ENCODE measurements at regions not wholly inside any gene's neighbourhood (a gene's known extent, or its start where the extent isn't known, plus 50 kb on each side); places are given as distances from the start of the nearest gene placed in this dataset.

DNA sequence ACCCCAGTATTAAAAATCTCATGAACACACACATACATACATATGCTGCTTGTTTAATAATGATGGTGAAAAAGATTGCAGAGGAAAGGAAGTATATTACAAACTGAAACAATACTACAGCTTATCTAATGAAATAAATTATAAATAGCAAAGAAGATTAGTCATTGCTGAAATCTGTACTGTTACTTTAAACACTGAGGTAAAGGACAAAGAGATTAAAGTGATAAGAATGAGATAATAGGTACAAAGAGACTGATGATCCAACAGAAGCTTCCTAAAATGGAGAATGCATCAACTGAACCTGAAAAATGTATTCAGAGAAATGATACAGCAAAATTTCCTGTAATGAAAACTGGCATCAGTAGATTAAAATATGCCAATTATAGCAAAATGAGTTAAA is 91.5 kb upstream of the KCND2 start:
- no peak for TF ChIP-seq EP300 (conservative IDR thresholded peaks at IDR 0.05; ENCODE audit: poor library complexity, severe bottlenecking)
- TF ChIP-seq TAF1 (IDR thresholded peaks at IDR 0.05; ENCODE audit: low read depth) = no peak
- TF ChIP-seq, protein P1, sequence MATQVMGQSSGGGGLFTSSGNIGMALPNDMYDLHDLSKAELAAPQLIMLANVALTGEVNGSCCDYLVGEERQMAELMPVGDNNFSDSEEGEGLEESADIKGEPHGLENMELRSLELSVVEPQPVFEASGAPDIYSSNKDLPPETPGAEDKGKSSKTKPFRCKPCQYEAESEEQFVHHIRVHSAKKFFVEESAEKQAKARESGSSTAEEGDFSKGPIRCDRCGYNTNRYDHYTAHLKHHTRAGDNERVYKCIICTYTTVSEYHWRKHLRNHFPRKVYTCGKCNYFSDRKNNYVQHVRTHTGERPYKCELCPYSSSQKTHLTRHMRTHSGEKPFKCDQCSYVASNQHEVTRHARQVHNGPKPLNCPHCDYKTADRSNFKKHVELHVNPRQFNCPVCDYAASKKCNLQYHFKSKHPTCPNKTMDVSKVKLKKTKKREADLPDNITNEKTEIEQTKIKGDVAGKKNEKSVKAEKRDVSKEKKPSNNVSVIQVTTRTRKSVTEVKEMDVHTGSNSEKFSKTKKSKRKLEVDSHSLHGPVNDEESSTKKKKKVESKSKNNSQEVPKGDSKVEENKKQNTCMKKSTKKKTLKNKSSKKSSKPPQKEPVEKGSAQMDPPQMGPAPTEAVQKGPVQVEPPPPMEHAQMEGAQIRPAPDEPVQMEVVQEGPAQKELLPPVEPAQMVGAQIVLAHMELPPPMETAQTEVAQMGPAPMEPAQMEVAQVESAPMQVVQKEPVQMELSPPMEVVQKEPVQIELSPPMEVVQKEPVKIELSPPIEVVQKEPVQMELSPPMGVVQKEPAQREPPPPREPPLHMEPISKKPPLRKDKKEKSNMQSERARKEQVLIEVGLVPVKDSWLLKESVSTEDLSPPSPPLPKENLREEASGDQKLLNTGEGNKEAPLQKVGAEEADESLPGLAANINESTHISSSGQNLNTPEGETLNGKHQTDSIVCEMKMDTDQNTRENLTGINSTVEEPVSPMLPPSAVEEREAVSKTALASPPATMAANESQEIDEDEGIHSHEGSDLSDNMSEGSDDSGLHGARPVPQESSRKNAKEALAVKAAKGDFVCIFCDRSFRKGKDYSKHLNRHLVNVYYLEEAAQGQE (IDR thresholded peaks at IDR 0.05; ENCODE audit: borderline replicate concordance) = no peak
- TF ChIP-seq, protein P2, sequence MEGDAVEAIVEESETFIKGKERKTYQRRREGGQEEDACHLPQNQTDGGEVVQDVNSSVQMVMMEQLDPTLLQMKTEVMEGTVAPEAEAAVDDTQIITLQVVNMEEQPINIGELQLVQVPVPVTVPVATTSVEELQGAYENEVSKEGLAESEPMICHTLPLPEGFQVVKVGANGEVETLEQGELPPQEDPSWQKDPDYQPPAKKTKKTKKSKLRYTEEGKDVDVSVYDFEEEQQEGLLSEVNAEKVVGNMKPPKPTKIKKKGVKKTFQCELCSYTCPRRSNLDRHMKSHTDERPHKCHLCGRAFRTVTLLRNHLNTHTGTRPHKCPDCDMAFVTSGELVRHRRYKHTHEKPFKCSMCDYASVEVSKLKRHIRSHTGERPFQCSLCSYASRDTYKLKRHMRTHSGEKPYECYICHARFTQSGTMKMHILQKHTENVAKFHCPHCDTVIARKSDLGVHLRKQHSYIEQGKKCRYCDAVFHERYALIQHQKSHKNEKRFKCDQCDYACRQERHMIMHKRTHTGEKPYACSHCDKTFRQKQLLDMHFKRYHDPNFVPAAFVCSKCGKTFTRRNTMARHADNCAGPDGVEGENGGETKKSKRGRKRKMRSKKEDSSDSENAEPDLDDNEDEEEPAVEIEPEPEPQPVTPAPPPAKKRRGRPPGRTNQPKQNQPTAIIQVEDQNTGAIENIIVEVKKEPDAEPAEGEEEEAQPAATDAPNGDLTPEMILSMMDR (IDR thresholded peaks at IDR 0.05; ENCODE audit: poor library complexity, severe bottlenecking) = no peak
- no peak for TF ChIP-seq MXI1 (conservative IDR thresholded peaks at IDR 0.05; ENCODE audit: poor library complexity, severe bottlenecking)
- Histone ChIP-seq H2AFZ (ENCODE audit: low read depth, low read length) (no peak overlapping the region), H3K9ac (ENCODE audit: low read length) (no peak overlapping the region), H3K79me2 (replicated peaks; ENCODE audit: insufficient read depth, low read length) (no peaks in the 10 kb centered on the region), H3K4me2 (ENCODE audit: low read length) (no peak overlapping the region), H3K27ac (ENCODE audit: low read length) (no peak overlapping the region), H3F3A (ENCODE audit: insufficient read depth, low read length, poor library complexity, severe bottlenecking) (no peaks in the 10 kb centered on the region), H3K9me2 (ENCODE audit: insufficient read depth, low read length) (no peaks in the 10 kb centered on the region), H3K4me3 (ENCODE audit: low read length) (no peak overlapping the region), H3K9me3 (ENCODE audit: low read length) (no peaks in the 10 kb centered on the region), H4K20me1 (ENCODE audit: insufficient read depth) (no peaks in the 10 kb centered on the region), H3K36me3 (ENCODE audit: insufficient read depth, low read length) (no peaks in the 10 kb centered on the region), H3K27me3 (ENCODE audit: insufficient read depth, low read depth, low read length) (no peaks in the 10 kb centered on the region)

DNA sequence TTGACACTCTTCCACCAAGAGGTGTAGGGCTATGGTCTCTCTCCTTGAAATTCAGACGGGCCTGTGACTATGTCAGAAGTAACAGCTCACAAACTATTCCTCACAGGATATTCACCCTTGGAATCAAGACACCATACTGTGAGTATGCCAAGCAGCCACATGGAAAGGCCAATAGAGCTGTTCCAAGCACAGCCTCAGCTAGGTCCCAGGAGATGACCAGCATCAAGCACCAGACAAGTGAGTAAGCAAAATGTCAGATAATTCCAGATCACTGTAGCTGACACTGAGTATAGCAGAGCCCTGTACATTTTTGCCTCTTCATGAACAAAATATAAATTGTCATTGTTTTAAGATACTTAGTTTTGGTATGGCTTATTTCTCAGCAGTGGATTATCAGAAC is 88.1 kb upstream of the KCND2 start:
- H2AFZ ChIP-seq (ENCODE audit: low read depth, low read length) = no peak overlapping the region
- H3F3A ChIP-seq (ENCODE audit: insufficient read depth, low read length, poor library complexity, severe bottlenecking) = no peaks in the 10 kb centered on the region
- no peaks in the 10 kb centered on the region for H3K36me3 ChIP-seq (ENCODE audit: insufficient read depth, low read length)
- H3K9me3 ChIP-seq (ENCODE audit: low read length) = no peaks in the 10 kb centered on the region
- no peak overlapping the region for H3K4me3 ChIP-seq (ENCODE audit: low read length)
- H3K9me2 ChIP-seq (ENCODE audit: insufficient read depth, low read length) = no peaks in the 10 kb centered on the region
- H4K20me1 ChIP-seq (ENCODE audit: insufficient read depth) = no peaks in the 10 kb centered on the region
- H3K27me3 ChIP-seq (ENCODE audit: insufficient read depth, low read depth, low read length) = no peaks in the 10 kb centered on the region
- H3K4me2 ChIP-seq (ENCODE audit: low read length) = no peak overlapping the region
- no peak overlapping the region for H3K9ac ChIP-seq (ENCODE audit: low read length)
- H3K79me2 ChIP-seq (replicated peaks; ENCODE audit: insufficient read depth, low read length) = no peaks in the 10 kb centered on the region
- TF ChIP-seq, protein P2 (IDR thresholded peaks at IDR 0.05; ENCODE audit: poor library complexity, severe bottlenecking) = no peak
- no peak for TF ChIP-seq RAD21 (conservative IDR thresholded peaks at IDR 0.05)
- no peak for TF ChIP-seq EP300 (conservative IDR thresholded peaks at IDR 0.05; ENCODE audit: poor library complexity, severe bottlenecking)
- no peak for TF ChIP-seq TAF1 (IDR thresholded peaks at IDR 0.05; ENCODE audit: low read depth)
- TF ChIP-seq POLR2AphosphoS5 (IDR thresholded peaks at IDR 0.05) = no peak
- H3K27ac ChIP-seq (ENCODE audit: low read length) = no peak overlapping the region

Measured in neural cell (in vitro differentiated cells).